ENCODE measurements at regions not wholly inside any gene's neighbourhood (a gene's known extent, or its start where the extent isn't known, plus 50 kb on each side); places are given as distances from the start of the nearest gene placed in this dataset.
"Not testable (repeated sequence)": the region's sequence is repeated elsewhere in the genome, so short reads cannot be mapped to it uniquely, and the experiment has no call there.

DNA sequence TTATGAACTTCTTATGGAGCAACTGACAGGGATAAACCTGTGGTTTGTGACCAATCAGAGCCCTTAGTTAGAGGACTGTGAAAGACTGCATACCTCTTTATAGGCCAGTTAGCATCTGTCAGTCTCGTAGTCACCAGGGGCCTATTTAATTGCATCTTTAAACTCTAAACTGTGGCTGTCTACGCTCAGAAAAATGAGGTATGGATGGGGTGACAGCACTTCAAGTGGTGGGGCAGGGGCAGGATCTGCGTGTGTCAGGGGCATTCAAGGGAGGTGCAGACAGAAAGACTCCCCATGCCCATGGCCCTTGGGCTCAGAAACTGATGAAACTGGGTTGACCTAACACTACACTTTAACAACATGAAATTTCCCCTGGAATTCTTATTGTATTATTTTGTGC lies 132.6 kb upstream of the TBCA start:
- no peak for DNase-seq

DNA sequence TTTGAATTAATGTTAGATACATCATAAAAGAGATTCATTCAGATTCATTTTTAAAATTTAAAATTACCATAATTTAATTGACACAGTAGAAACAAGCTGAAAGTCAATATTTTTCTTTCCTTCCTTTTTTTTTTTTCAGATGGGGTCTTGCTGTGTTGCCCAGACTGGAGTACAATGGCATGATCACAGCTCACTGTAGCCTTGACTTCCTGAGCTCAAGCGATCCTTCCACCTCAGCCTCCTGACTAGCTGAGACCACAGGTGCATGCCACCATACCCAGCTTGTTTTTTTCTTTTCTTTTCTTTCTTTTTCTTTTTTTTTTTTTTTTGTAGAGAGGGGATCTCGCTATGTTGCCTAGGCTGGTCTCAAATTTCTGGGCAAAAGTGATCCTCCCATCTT lies 131.6 kb upstream of the TBCA start:
- DNase-seq, result no peak

GRCh38 chr5:77906806-77907205 lies 130.7 kb upstream of the TBCA start:
- no peak for DNase-seq

GRCh38 chr5:77904362-77904761 lies 128.2 kb upstream of the TBCA start:
- DNase-seq, result no peak

DNA sequence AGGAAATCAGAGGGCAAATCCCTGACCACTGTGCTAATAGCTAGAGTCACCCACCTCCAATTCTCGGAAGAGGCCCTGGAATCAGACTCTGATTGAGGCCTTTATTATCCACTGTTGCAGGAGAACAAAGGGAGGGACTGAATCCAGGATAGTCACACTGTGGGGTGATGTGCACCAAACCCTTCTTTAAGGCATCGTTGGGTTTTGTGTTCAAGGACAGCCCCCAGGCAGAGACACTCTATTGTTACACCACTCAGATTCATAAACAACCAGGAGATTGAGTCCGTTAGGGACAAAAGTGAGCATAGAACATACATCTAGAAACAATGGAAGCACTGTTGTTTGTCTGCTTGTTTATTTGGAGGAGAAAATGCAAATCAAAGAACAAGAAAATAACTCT lies 124.6 kb upstream of the TBCA start:
- no peak for DNase-seq

DNA sequence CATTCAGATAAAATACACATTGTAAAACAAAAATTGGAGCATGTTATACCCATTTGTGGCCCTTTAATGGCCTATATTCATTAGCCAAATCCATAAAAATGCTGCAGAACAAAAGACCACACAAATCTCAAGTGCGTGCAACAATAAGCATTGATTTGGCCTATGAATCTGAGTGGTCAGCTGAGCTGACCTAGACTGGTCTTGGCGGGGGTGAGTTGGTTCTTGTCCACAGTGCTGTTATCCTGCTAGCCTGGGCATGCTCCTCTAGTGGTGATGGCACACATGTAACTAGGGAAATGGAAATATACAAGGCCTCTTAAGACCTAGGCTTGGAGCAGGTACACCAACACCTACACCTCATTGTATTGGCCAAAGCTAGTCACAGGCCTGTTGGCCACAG lies 122.2 kb upstream of the TBCA start:
- no peak for DNase-seq

GRCh38 chr5:77896338-77896737 lies 120.2 kb upstream of the TBCA start:
- DNase-seq, result no peak

DNA sequence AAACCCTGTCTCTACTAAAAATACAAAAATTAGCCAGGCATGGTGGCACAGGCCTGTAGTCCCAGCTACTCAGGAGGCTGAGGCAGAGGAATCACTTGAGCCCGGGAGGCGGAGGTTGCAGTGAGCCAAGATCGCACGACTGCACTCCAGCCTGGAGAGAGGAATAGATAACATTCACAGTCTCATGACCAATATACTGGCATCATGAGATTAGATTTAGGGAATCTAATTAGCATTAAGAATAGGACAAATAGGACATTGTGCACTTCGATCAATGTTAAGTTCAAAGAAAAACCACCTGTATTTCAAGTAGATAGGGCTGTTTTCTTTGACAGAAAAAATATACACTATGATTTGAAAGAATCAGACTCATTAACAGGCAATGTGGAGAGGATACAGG lies 118.0 kb upstream of the TBCA start:
- DNase-seq, result not testable (repeated sequence)

- DNase-seq, result no peak
Measured at GRCh38 chr5:77893225-77893860, 117.2 kb upstream of the TBCA start.

- DNase-seq, result no peak
Measured at GRCh38 chr5:77892061-77893010, 116.2 kb upstream of the TBCA start.

DNA sequence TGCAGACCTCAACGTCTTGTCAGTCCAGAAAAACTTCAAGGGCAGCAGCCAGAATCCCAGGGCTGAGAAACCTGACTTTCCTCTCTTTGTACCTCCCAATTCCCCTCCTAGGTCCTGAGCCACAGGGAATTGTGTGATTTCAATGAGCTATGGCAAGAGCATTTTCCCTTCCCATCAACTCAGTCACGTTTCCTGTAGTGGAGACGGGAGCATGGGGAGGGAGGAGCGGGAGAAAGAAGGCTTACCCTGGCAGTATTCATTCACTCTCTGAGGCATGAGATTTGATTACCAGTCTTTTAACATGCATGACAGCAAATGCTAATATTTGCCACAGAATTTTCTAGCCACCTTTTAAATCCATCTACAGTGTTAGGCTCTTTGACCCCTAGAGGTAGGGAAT lies 109.4 kb upstream of the TBCA start:
- no peak for DNase-seq

DNA sequence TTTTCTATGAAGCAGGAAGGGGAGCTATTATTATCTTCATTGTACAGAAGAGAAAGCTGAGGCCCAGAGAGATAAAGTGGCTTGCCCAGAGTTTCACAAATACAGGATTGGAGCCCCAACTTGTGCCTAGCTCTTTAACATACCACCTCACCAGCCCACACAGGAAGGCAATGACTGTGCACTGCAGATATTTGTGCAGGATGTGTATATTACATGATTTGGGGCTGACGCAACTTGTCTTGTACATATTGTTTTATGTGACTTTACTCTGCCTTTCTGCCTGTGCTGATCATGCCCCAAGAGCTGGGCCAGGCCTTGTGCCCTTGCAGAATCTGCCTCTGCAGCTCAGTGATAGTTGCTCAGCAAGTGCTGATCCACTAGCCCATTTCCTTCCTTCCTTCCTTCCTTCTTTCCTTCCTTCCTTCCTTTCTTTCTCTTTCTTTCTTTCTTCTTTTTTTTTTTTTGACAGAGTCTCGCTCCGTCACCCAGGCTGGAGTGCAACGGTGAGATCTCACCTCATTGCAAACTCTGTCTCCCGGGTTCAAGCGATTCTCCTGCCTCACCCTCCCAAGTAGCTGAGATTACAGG lies 106.6 kb upstream of the TBCA start:
- no peak for DNase-seq

- DNase-seq, result no peak
Measured at GRCh38 chr5:77881528-77881927, 105.4 kb upstream of the TBCA start.

GRCh38 chr5:77877516-77878355 lies 101.6 kb upstream of the TBCA start:
- no peak for DNase-seq

DNA sequence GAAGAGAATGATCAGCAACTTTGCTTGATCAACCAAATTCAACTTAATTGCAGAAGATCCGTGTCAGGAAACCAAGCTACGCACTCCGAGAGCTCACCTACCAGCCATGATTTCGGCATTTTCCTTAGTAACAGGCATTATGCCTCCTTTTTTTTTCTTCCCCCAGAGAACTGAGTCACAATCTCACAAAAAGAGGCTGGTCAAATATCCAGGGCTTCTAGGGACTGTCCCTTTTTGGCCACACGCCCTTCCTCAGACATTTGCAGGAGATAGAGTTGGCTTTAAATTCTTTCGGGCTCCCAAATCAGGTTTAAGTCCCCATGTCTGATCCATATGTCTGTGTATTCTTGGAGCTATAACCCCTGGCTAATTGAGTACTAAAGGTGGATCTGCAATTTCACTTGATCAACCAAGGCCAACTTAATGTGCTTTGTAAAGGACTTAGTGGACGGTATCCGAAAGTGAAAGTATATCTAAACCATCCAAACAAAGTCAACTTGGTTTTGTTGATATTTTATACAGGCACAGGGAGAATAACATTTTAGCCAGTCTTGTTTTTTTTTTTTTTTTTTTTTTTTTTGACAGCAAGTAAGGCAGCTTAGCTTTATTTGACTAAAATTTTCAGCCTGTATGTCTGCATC lies 100.8 kb upstream of the TBCA start:
- no peak for DNase-seq

DNA sequence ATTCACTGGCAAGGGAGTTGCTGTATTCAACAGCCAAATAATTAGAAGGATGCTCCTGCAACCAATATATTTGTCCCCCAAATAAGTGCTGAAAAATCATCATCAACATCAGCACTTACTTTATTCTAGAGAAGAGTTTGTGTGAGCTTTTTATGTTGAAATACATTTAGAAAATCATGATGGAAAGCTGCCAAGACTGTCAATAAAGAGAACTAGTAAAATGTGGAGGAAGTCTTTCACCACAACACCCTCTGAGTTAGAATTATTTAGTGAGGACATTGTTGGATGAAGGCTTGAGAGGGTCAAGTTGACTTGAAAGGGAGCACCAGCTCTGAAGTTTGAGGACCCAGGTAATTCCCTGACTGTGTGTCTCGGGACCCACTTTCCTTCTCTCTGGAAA lies 100.2 kb upstream of the TBCA start:
- DNase-seq, result no peak

- DNase-seq, result no peak
Measured at GRCh38 chr5:77874691-77875090, 98.6 kb upstream of the TBCA start.

- DNase-seq, result no peak
Measured at GRCh38 chr5:77873239-77873638, 97.1 kb upstream of the TBCA start.

DNA sequence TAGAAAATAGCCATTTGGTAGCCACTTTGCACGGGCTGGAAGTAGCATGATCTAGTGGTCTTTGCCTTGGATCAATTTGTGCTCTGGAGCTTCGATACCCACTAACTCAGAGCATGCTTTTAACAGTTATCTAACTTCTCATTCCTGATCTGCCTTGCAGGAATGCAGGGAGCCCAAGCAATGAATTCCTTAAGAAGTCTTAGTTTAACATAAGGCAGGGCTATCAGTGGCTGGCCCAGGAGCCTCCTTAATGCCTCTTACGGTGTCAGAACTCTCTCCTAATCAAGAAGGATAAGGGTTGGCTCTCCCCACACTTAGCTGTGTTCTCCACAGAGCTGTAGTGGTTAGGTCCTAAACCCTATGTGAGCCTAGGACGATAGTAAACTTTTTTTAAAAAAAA lies 95.8 kb upstream of the TBCA start:
- no peak for DNase-seq

- DNase-seq, result no peak
Measured at GRCh38 chr5:77871016-77871415, 94.9 kb upstream of the TBCA start.

DNA sequence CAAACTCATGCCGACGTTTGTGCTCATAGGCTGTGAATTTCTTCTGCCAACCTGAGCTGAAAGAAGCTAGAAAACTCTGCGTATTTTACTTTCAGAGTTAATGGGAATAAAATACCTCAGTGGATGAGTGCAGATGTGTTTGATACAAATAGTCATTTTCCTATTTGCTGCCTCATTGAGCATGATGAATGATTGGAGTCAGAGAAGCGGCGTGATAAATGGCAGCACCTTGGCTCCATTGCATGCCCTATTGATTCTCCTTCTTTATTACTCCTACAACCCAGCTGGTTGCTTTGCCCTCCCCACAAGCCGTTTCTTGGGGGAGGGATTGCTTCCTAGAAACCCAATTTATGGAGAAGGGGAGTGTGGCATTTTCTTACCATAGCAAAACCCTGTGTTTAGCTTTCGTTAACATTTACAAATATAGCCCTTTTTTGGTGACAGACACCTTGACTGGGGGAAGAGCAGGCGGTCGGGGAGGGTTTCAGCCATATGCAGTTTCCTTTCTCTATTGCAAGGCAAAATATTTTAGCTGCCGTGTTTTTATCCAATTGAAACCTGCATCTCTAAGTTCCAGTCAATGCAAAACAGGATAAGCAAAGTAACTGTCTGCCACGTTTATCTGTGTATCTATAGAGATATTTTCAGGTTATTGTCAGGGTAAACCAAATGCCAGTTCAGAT lies 93.1 kb upstream of the TBCA start:
- DNase-seq, result no peak

- no peak for DNase-seq
Measured at GRCh38 chr5:77867914-77868313, 91.8 kb upstream of the TBCA start.

Data from SIG-M5 (cell line).